Spleen (tissue), 7 donors: ENCODE measurements at regions not wholly inside any gene's neighbourhood (a gene's known extent, or its start where the extent isn't known, plus 50 kb on each side); places are given as distances from the start of the nearest gene placed in this dataset.

Experiments used
- POLR2A ChIP-seq, 3 donors: fragments of 450-650 bp; IDR thresholded peaks; one replicate each; pipeline ENCODE4 v1.5.1; 2017; ENCODE audit warnings: antibody characterized with exemption in 3 of 3, mild to moderate bottlenecking in 1 of 3
- TF ChIP-seq, protein P1 (sequence below), 11 experiments: fragments of 200-600 bp in 7 of 11; fragments of 450-650 bp in 4 of 11; sonication (generic) in 4 of 11; IDR thresholded peaks in 8 of 11; conservative IDR thresholded peaks in 3 of 11; 1 replicate in 7 of 11; 2 replicates in 4 of 11; pipeline versions ENCODE4 v1.4.0 to v1.8.0; 2016 to 2021; ENCODE audit warnings: antibody characterized with exemption in 11 of 11, inconsistent platforms in 4 of 11, mild to moderate bottlenecking in 1 of 11
- donor health status: DM: no; HTN: no; CAD: no; lungs with moderate emphysema.
- donor health status: DM: no; HTN: no; CAD: no.
- donor health status: DM: no; HTN: no; CAD: no.

DNA sequence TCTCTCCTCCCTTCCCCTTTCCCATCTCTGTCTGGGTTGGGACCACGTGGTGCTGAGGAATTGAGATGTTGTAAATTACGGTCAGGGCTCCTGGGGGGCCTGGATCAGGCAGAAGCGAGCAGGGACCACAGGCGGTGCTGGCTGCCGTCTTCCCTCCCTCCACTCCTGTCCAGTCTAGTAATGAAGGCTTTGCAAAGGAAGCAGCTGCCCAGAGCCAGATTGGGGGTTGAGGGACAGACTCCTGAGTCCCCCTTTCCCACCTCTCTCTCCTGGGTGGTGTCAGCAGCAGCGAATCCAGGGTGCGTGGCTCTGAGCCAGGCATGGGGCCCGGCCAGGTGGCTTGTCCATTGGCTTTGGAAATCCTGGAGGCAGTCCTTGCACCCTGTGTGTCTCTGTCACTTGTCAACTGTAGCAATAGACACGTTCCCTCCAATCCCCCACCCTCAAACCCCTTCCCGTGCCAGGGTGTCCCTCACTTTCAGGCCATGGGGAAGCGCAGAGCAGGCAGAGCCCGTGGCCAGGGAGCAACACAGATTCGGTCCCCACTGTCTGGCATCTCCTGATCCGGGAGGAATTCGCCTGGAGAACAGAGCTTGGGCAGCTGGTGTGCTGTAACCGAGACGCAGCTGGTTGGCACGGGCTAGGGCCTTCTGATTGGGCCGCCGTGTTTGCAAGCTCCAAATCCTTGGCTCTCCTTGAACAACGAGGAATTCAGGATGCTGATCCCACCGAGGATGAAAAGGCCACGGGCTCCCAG is 64.8 kb upstream of the WNT4 start:
- TF ChIP-seq POLR2A (IDR thresholded peaks at IDR 0.05) = no peak
- TF ChIP-seq, protein P1, sequence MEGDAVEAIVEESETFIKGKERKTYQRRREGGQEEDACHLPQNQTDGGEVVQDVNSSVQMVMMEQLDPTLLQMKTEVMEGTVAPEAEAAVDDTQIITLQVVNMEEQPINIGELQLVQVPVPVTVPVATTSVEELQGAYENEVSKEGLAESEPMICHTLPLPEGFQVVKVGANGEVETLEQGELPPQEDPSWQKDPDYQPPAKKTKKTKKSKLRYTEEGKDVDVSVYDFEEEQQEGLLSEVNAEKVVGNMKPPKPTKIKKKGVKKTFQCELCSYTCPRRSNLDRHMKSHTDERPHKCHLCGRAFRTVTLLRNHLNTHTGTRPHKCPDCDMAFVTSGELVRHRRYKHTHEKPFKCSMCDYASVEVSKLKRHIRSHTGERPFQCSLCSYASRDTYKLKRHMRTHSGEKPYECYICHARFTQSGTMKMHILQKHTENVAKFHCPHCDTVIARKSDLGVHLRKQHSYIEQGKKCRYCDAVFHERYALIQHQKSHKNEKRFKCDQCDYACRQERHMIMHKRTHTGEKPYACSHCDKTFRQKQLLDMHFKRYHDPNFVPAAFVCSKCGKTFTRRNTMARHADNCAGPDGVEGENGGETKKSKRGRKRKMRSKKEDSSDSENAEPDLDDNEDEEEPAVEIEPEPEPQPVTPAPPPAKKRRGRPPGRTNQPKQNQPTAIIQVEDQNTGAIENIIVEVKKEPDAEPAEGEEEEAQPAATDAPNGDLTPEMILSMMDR (IDR thresholded peaks at IDR 0.05 in 8 of 11, conservative IDR thresholded peaks at IDR 0.05 in 3 of 11) = no peak
